WTC11 (cell line): ENCODE measurements at regions not wholly inside any gene's neighbourhood (a gene's known extent, or its start where the extent isn't known, plus 50 kb on each side); places are given as distances from the start of the nearest gene placed in this dataset.

Experiments
- ATAC-seq: fragments of 200-7000 bp; cut with Tn5 transposase; 2 replicates; pipeline ENCODE4 v1.10.0; 2021; ENCODE audit warnings: mild to moderate bottlenecking, moderate library complexity
- CTCF ChIA-PET: fragments of 300-600 bp; sonication (Branson Sonifier 250); formaldehyde crosslinking; loops from one replicate; lab custom pipeline; 2021; ENCODE audit warnings: antibody characterized with exemption; lab: Charles Lee
- POLR2A ChIA-PET: fragments of 350-600 bp; sonication (Branson Sonifier 250); formaldehyde crosslinking; loops from one replicate; lab custom pipeline; 2021; ENCODE audit warnings: antibody characterized with exemption; lab: Charles Lee
- DNase-seq: peaks from one replicate; pipeline ENCODE4 v3.0.0; 2021; ENCODE audit warnings: low spot score
- H3K27ac Mint-ChIP-seq: 2 replicates; pipeline ENCODE4 v1.8.0; 2021; ENCODE audit warnings: mixed read lengths
- H3K27me3 Mint-ChIP-seq: 2 replicates; pipeline ENCODE4 v1.8.0; 2021; ENCODE audit warnings: low read depth, mild to moderate bottlenecking, moderate library complexity, mixed read lengths
- H3K36me3 Mint-ChIP-seq: 2 replicates; pipeline ENCODE4 v1.8.0; 2021; ENCODE audit warnings: mixed read lengths
- H3K4me1 Mint-ChIP-seq: 2 replicates; pipeline ENCODE4 v1.8.0; 2022; ENCODE audit warnings: mixed read lengths
- H3K4me3 Mint-ChIP-seq: 2 replicates; pipeline ENCODE4 v1.8.0; 2021; ENCODE audit warnings: mild to moderate bottlenecking, moderate library complexity, mixed read lengths
- H3K9me3 Mint-ChIP-seq: 2 replicates; pipeline ENCODE4 v1.8.0; 2021; ENCODE audit warnings: mixed read lengths
- CBFB ChIP-seq: sonication (generic); formaldehyde crosslinking; IDR thresholded peaks from 2 replicates; pipeline ENCODE4 v1.8.1; 2022; ENCODE audit warnings: mild to moderate bottlenecking, low read depth, missing genetic modification reagents
- E2F5 ChIP-seq: sonication (generic); formaldehyde crosslinking; IDR thresholded peaks from 2 replicates; pipeline ENCODE4 v1.8.1; 2022; ENCODE audit warnings: mild to moderate bottlenecking, moderate library complexity, missing genetic modification reagents
- ELF4 ChIP-seq: sonication (generic); formaldehyde crosslinking; IDR thresholded peaks from 2 replicates; pipeline ENCODE4 v1.8.1; 2022; ENCODE audit warnings: low read depth, mild to moderate bottlenecking, moderate library complexity, missing genetic modification reagents
- EMX1 ChIP-seq: fragments of 250-450 bp; sonication (Bioruptor Pico); IDR thresholded peaks from 2 replicates; pipeline ENCODE4 v1.8.0; 2021; ENCODE audit warnings: mild to moderate bottlenecking
- ERG ChIP-seq: fragments of 250-450 bp; sonication (Bioruptor Pico); IDR thresholded peaks from 2 replicates; pipeline ENCODE4 v1.8.0; 2021; ENCODE audit warnings: mild to moderate bottlenecking
- FOXP4 ChIP-seq: sonication (generic); formaldehyde crosslinking; IDR thresholded peaks from 2 replicates; pipeline ENCODE4 v1.8.0; 2022; ENCODE audit warnings: mild to moderate bottlenecking, missing genetic modification reagents
- GRHL2 ChIP-seq: fragments of 250-450 bp; sonication (Bioruptor Pico); IDR thresholded peaks from 2 replicates; pipeline ENCODE4 v1.8.0; 2022; ENCODE audit warnings: mild to moderate bottlenecking, moderate library complexity; ENCODE audit not compliant: insufficient replicate concordance, severe bottlenecking
- HMGA2 ChIP-seq: fragments of 250-450 bp; sonication (Bioruptor Pico); IDR thresholded peaks from 2 replicates; pipeline ENCODE4 v1.4.0; 2021; ENCODE audit warnings: mild to moderate bottlenecking, moderate library complexity
- HMGXB4 ChIP-seq: sonication (generic); formaldehyde crosslinking; IDR thresholded peaks from 2 replicates; pipeline ENCODE4 v1.8.1; 2023; ENCODE audit warnings: mild to moderate bottlenecking, moderate library complexity, missing genetic modification reagents
- IRF1 ChIP-seq: sonication (generic); formaldehyde crosslinking; IDR thresholded peaks from 2 replicates; pipeline ENCODE4 v1.8.0; 2023; ENCODE audit warnings: missing genetic modification reagents
- IRF2 ChIP-seq: sonication (generic); formaldehyde crosslinking; IDR thresholded peaks from 2 replicates; pipeline ENCODE4 v1.8.0; 2022; ENCODE audit warnings: low read depth, missing genetic modification reagents, borderline replicate concordance
- JUN ChIP-seq: sonication (generic); formaldehyde crosslinking; IDR thresholded peaks from 2 replicates; pipeline ENCODE4 v1.8.0; 2023; ENCODE audit warnings: mild to moderate bottlenecking, missing genetic modification reagents
- KAT7 ChIP-seq: sonication (generic); formaldehyde crosslinking; IDR thresholded peaks from 2 replicates; pipeline ENCODE4 v1.8.1; 2023; ENCODE audit warnings: missing genetic modification reagents, mild to moderate bottlenecking, borderline replicate concordance
- MLX ChIP-seq: sonication (generic); formaldehyde crosslinking; IDR thresholded peaks from 2 replicates; pipeline ENCODE4 v1.8.1; 2023; ENCODE audit warnings: mild to moderate bottlenecking, missing genetic modification reagents, moderate library complexity
- NR1H2 ChIP-seq: sonication (generic); formaldehyde crosslinking; IDR thresholded peaks from 2 replicates; pipeline ENCODE4 v1.9.0; 2021; ENCODE audit warnings: mild to moderate bottlenecking, moderate library complexity, missing genetic modification reagents
- NR2C2 ChIP-seq: sonication (generic); formaldehyde crosslinking; IDR thresholded peaks from 2 replicates; pipeline ENCODE4 v1.8.0; 2022; ENCODE audit warnings: mild to moderate bottlenecking, missing genetic modification reagents
- OVOL2 ChIP-seq: fragments of 250-450 bp; sonication (Bioruptor Pico); IDR thresholded peaks from 2 replicates; pipeline ENCODE4 v1.9.0; 2021; ENCODE audit warnings: mild to moderate bottlenecking, borderline replicate concordance
- RORB ChIP-seq: fragments of 250-450 bp; sonication (Bioruptor Pico); IDR thresholded peaks from 2 replicates; pipeline ENCODE4 v1.9.0; 2021; ENCODE audit warnings: mild to moderate bottlenecking
- SMAD4 ChIP-seq: sonication (generic); formaldehyde crosslinking; IDR thresholded peaks from 2 replicates; pipeline ENCODE4 v1.8.0; 2022; ENCODE audit warnings: mild to moderate bottlenecking, missing genetic modification reagents
- TEAD1 ChIP-seq: sonication (generic); formaldehyde crosslinking; IDR thresholded peaks from 2 replicates; pipeline ENCODE4 v1.8.0; 2022; ENCODE audit warnings: mild to moderate bottlenecking, missing genetic modification reagents
- TEAD4 ChIP-seq: sonication (generic); formaldehyde crosslinking; IDR thresholded peaks from 2 replicates; pipeline ENCODE4 v1.8.0; 2022; ENCODE audit warnings: mild to moderate bottlenecking, missing genetic modification reagents
- USF1 ChIP-seq: sonication (generic); formaldehyde crosslinking; IDR thresholded peaks from 2 replicates; pipeline ENCODE4 v1.8.0; 2022; ENCODE audit warnings: mild to moderate bottlenecking, missing genetic modification reagents
- USF2 ChIP-seq: sonication (generic); formaldehyde crosslinking; IDR thresholded peaks from 2 replicates; pipeline ENCODE4 v1.8.1; 2023; ENCODE audit warnings: mild to moderate bottlenecking, missing genetic modification reagents, moderate library complexity
- ZNF232 ChIP-seq: sonication (generic); formaldehyde crosslinking; IDR thresholded peaks from 2 replicates; pipeline ENCODE4 v1.8.0; 2022; ENCODE audit warnings: mild to moderate bottlenecking, missing genetic modification reagents
- ZNF263 ChIP-seq: sonication (generic); formaldehyde crosslinking; IDR thresholded peaks from 2 replicates; pipeline ENCODE4 v1.8.1; 2022; ENCODE audit warnings: low read depth, mild to moderate bottlenecking, moderate library complexity, missing genetic modification reagents
- ZNF396 ChIP-seq: fragments of 250-450 bp; sonication (Bioruptor Pico); IDR thresholded peaks from 2 replicates; pipeline ENCODE4 v1.8.0; 2021; ENCODE audit warnings: mild to moderate bottlenecking, moderate library complexity, borderline replicate concordance

- TF ChIP-seq ZNF263, result no peak
- no peak for TF ChIP-seq NR2C2 (CRISPR knock-in tag)
- TF ChIP-seq JUN (CRISPR knock-in tag), result no peak
- no peak for TF ChIP-seq OVOL2 (CRISPR knock-in tag)
- no peak for TF ChIP-seq MLX
- TF ChIP-seq RORB (CRISPR knock-in tag), result no peak
- TF ChIP-seq, all 79 proteins: peak for 0
Measured at GRCh38 chr11:116697639-116698038, 75.1 kb downstream of the BUD13 start (continued).

- H3K36me3 Mint-ChIP-seq, result no peaks in the 10 kb centered on the region
- H3K4me3 Mint-ChIP-seq, result no peak overlapping the region
- peaks cover 10% of the 10 kb centered on the region for H3K4me1 Mint-ChIP-seq
- H3K9me3 Mint-ChIP-seq, result no peaks in the 10 kb centered on the region
- peak; percentile 3; the same call in 1 of the 2 replicates for ATAC-seq
- CTCF ChIA-PET, result interaction anchor here (0.7 to 2.3 kb wide), 9 partner anchors 17 to 416 kb away, joined by 3 to 8 read pairs (median 4); no protein-coding TSS in a partner anchor
- no peak for TF ChIP-seq TEAD4 (CRISPR knock-in tag)
- no peak for TF ChIP-seq ELF4 (CRISPR knock-in tag)
- TF ChIP-seq HMGA2 (CRISPR knock-in tag), result no peak
- TF ChIP-seq USF1 (CRISPR knock-in tag), result no peak
- TF ChIP-seq NR1H2 (CRISPR knock-in tag), result no peak
- TF ChIP-seq KAT7 (CRISPR knock-in tag), result no peak
- TF ChIP-seq CBFB (CRISPR knock-in tag), result no peak
- no peak for TF ChIP-seq ZNF232 (CRISPR knock-in tag)
- no peak for TF ChIP-seq ERG (CRISPR knock-in tag)
- no peak for TF ChIP-seq USF2 (CRISPR knock-in tag)
- no peak for TF ChIP-seq SMAD4 (CRISPR knock-in tag)
- no peak for TF ChIP-seq EMX1
- TF ChIP-seq TEAD1 (CRISPR knock-in tag), result no peak
- no peak for TF ChIP-seq ZNF396
- TF ChIP-seq HMGXB4, result no peak
- no peak for TF ChIP-seq FOXP4 (CRISPR knock-in tag)
- TF ChIP-seq IRF2 (CRISPR knock-in tag), result no peak
- TF ChIP-seq IRF1, result no peak
- TF ChIP-seq GRHL2, result no peak
- TF ChIP-seq E2F5 (CRISPR knock-in tag), result no peak
- no peak for DNase-seq
- no peaks in the 10 kb centered on the region; the same call in 1 of the 2 replicates for H3K27me3 Mint-ChIP-seq
- H3K27ac Mint-ChIP-seq, result no peak overlapping the region
- POLR2A ChIA-PET, result interaction anchor here (1.0 kb wide), 1 partner anchor 9 kb away, joined by 3 read pairs; no protein-coding TSS in a partner anchor
Measured at GRCh38 chr11:116697011-116697410, 75.8 kb downstream of the BUD13 start.
